Stomach (tissue), 4 donors: ENCODE measurements at regions not wholly inside any gene's neighbourhood (a gene's known extent, or its start where the extent isn't known, plus 50 kb on each side); places are given as distances from the start of the nearest gene placed in this dataset.

Experiments
- CTCF ChIP-seq, 7 experiments: fragments of 450-650 bp in 4 of 7; fragments of 200-600 bp in 3 of 7; sonication (generic) in 3 of 7; IDR thresholded peaks; one replicate each; pipeline ENCODE4 v1.5.1; 2016 to 2019; ENCODE audit warnings: antibody characterized with exemption in 7 of 7, control low read depth in 2 of 7, mild to moderate bottlenecking in 1 of 7
- EP300 ChIP-seq: sonication (generic); formaldehyde crosslinking; IDR thresholded peaks from one replicate; pipeline ENCODE4 v1.6.1; 2017; ENCODE audit warnings: antibody characterized with exemption
- POLR2A ChIP-seq, 4 donors: fragments of 450-650 bp; IDR thresholded peaks; one replicate each; pipeline ENCODE4 v1.6.1; 2016; ENCODE audit warnings: antibody characterized with exemption in 4 of 4, control low read depth in 2 of 4, mild to moderate bottlenecking in 1 of 4, moderate library complexity in 1 of 4
- POLR2AphosphoS5 ChIP-seq, 3 donors: sonication (generic); formaldehyde crosslinking; IDR thresholded peaks; one replicate each; pipeline ENCODE4 v1.6.1; 2016; ENCODE audit warnings: antibody characterized with exemption in 3 of 3

- no peak for TF ChIP-seq CTCF (IDR thresholded peaks at IDR 0.05)
- no peak for TF ChIP-seq POLR2A (IDR thresholded peaks at IDR 0.05)
- TF ChIP-seq POLR2AphosphoS5 (IDR thresholded peaks at IDR 0.05): no peak
- TF ChIP-seq EP300: no peak
These were observed 53.4 kb downstream of the RPLP1 start for GRCh38 chr15:69505956-69506556.
